Endothelial cell (in vitro differentiated cells): ENCODE measurements at regions not wholly inside any gene's neighbourhood (a gene's known extent, or its start where the extent isn't known, plus 50 kb on each side); places are given as distances from the start of the nearest gene placed in this dataset.

Experiments
- DNase-seq: peaks from one replicate; pipeline ENCODE4 v3.0.0; 2021; ENCODE audit warnings: low spot score
- H3K27ac Mint-ChIP-seq: one replicate; pipeline ENCODE4 v1.8.0; 2021; ENCODE audit warnings: mixed read lengths, inconsistent platforms; ENCODE audit not compliant: unreplicated experiment
- H3K27me3 Mint-ChIP-seq: one replicate; pipeline ENCODE4 v1.8.0; 2021; ENCODE audit warnings: mild to moderate bottlenecking, moderate library complexity, mixed read lengths, inconsistent platforms; ENCODE audit not compliant: unreplicated experiment
- H3K36me3 Mint-ChIP-seq: one replicate; pipeline ENCODE4 v1.8.0; 2021; ENCODE audit warnings: mild to moderate bottlenecking, low read depth, mixed read lengths, inconsistent platforms; ENCODE audit not compliant: unreplicated experiment
- H3K4me1 Mint-ChIP-seq: one replicate; pipeline ENCODE4 v1.8.0; 2021; ENCODE audit warnings: mild to moderate bottlenecking, mixed read lengths, inconsistent platforms; ENCODE audit not compliant: unreplicated experiment
- H3K4me3 Mint-ChIP-seq: one replicate; pipeline ENCODE4 v1.8.0; 2021; ENCODE audit warnings: mild to moderate bottlenecking, mixed read lengths, inconsistent platforms; ENCODE audit not compliant: unreplicated experiment
- H3K9me3 Mint-ChIP-seq: one replicate; pipeline ENCODE4 v1.8.0; 2021; ENCODE audit warnings: mixed read lengths, inconsistent platforms; ENCODE audit not compliant: unreplicated experiment
- TF ChIP-seq, protein P1 (sequence below): fragments of 200-600 bp; sonication (generic); IDR thresholded peaks from one replicate; pipeline ENCODE4 v1.5.0; 2021; ENCODE audit warnings: antibody characterized with exemption; ENCODE audit not compliant: unreplicated experiment

DNA sequence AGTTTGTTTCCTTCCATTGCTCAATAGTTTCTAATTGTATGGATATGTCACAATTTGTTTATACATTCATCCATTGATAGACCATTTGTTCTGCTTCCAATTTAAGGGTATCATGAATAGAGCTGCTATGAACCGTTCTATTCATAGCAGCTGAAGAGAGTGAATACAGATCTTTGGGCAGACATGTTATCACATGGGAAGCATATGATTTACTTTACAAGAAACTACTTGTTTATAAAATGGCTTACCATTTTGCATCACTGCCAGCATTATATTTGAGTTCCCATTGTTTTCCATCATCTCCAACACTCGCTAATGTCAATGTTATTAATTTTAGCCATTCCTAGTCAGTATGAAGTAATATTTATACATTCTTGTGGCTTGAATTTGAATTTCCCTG is 549.0 kb downstream of the MAT2B start:
- no peak overlapping the region for H3K27ac Mint-ChIP-seq
- H3K9me3 Mint-ChIP-seq = no peaks in the 10 kb centered on the region
- H3K27me3 Mint-ChIP-seq = no peaks in the 10 kb centered on the region
- no peak for DNase-seq
- TF ChIP-seq, protein P1, sequence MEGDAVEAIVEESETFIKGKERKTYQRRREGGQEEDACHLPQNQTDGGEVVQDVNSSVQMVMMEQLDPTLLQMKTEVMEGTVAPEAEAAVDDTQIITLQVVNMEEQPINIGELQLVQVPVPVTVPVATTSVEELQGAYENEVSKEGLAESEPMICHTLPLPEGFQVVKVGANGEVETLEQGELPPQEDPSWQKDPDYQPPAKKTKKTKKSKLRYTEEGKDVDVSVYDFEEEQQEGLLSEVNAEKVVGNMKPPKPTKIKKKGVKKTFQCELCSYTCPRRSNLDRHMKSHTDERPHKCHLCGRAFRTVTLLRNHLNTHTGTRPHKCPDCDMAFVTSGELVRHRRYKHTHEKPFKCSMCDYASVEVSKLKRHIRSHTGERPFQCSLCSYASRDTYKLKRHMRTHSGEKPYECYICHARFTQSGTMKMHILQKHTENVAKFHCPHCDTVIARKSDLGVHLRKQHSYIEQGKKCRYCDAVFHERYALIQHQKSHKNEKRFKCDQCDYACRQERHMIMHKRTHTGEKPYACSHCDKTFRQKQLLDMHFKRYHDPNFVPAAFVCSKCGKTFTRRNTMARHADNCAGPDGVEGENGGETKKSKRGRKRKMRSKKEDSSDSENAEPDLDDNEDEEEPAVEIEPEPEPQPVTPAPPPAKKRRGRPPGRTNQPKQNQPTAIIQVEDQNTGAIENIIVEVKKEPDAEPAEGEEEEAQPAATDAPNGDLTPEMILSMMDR = no peak
- H3K4me3 Mint-ChIP-seq = no peak overlapping the region
- H3K36me3 Mint-ChIP-seq = no peaks in the 10 kb centered on the region
- no peaks in the 10 kb centered on the region for H3K4me1 Mint-ChIP-seq

DNA sequence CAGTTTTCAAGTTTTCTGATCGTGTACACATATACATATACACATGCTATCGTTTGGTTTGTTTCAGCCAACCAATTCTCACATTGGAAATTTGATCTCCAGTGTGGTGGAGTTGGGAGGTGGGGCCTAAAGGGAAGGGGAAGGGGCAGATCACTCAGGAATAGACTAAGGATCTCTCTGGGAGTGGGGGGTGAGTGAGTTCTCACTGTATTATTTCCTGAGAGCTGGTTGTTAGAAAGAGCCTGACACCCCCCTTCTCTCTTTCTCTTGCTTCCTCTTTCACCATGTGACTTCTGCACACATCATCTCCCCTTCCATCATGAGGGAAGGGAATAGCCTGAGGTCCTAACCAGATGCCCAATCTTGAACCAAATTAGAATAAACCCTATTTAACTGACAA is 551.7 kb downstream of the MAT2B start:
- H3K27me3 Mint-ChIP-seq = no peaks in the 10 kb centered on the region
- DNase-seq = no peak
- TF ChIP-seq, protein P1 = no peak
- H3K36me3 Mint-ChIP-seq = no peaks in the 10 kb centered on the region
- H3K4me3 Mint-ChIP-seq = no peak overlapping the region
- no peaks in the 10 kb centered on the region for H3K9me3 Mint-ChIP-seq
- no peaks in the 10 kb centered on the region for H3K4me1 Mint-ChIP-seq
- H3K27ac Mint-ChIP-seq = no peak overlapping the region

DNA sequence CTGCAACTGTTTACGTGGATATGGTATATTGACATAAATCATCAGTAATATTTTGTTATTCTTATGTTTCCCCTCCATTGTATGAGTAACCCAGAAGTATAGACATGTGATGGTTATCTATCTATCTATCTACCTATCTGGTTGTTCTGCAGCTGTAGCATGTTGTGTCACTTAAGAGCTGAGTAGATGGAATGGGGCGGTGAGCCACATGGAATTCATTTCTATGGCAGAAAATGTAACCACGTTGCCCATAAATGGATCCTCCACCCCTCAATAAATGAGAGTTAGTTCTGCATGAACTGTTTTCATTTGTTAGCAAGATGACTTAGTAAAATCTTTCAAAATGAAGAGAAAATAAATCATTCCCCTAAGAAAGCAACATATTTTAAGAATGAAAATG is 553.2 kb downstream of the MAT2B start:
- H3K27me3 Mint-ChIP-seq = no peaks in the 10 kb centered on the region

DNA sequence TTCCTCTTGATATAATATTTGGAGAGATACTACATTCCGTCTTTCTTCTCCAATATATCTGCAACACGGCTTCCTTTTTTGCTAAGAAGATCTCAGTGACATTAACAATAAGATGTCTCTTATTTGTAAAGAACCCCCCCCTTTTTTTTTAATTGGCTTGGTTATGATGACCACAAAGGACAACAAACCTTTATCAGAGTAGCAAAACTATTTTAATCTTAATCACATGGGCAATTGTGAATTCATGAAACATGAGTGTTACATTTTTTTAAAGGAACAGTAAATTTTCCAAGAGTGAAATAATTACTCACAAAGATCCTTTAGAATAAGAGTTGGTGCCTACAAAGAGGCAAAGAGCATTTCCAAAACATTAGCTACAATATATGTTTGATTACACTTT is 554.1 kb downstream of the MAT2B start:
- Mint-ChIP-seq H3K27me3 (no peaks in the 10 kb centered on the region), H3K9me3 (no peaks in the 10 kb centered on the region), H3K4me3 (no peak overlapping the region), H3K4me1 (no peaks in the 10 kb centered on the region), H3K27ac (no peak overlapping the region), H3K36me3 (no peaks in the 10 kb centered on the region)
- TF ChIP-seq, protein P1 = no peak
- no peak for DNase-seq

More for the DNA sequence above, 553.2 kb downstream of the MAT2B start:
- TF ChIP-seq, protein P1 = no peak
- Mint-ChIP-seq H3K9me3 (no peaks in the 10 kb centered on the region), H3K27ac (no peak overlapping the region), H3K4me1 (no peaks in the 10 kb centered on the region), H3K4me3 (no peak overlapping the region), H3K36me3 (no peaks in the 10 kb centered on the region)
- DNase-seq = no peak

DNA sequence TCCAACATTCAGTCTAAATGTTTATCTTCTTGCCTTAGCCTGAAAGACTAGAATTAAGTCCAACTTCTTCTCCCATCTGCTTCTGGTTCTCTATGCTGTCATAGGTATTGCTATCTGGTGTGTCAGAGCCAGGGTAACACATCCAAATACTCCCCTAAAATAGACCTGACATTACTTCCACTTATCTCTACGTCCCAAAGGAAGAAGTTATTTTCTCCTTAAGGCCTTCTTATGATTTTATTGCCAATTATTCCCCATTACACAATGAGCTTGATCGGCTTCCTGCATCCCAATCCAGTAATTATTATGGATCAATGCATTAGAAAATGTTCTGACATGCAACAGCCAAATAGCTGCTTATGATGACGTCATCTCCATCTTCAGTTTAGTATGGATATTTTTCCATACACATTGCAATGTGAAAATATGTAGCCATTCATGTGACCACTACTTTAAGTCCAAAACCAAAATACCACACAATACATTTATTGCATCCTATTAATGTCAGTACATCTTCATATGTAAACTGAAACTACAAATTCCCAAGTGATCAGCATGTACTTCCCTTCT is 555.5 kb downstream of the MAT2B start:
- TF ChIP-seq, protein P1 = no peak
- no peaks in the 10 kb centered on the region for H3K27me3 Mint-ChIP-seq
- no peaks in the 10 kb centered on the region for H3K4me1 Mint-ChIP-seq
- no peak for DNase-seq
- no peaks in the 10 kb centered on the region for H3K36me3 Mint-ChIP-seq
- no peak overlapping the region for H3K4me3 Mint-ChIP-seq
- no peaks in the 10 kb centered on the region for H3K9me3 Mint-ChIP-seq
- H3K27ac Mint-ChIP-seq = no peak overlapping the region
